ENCODE measurements at regions not wholly inside any gene's neighbourhood (a gene's known extent, or its start where the extent isn't known, plus 50 kb on each side); places are given as distances from the start of the nearest gene placed in this dataset.

DNA sequence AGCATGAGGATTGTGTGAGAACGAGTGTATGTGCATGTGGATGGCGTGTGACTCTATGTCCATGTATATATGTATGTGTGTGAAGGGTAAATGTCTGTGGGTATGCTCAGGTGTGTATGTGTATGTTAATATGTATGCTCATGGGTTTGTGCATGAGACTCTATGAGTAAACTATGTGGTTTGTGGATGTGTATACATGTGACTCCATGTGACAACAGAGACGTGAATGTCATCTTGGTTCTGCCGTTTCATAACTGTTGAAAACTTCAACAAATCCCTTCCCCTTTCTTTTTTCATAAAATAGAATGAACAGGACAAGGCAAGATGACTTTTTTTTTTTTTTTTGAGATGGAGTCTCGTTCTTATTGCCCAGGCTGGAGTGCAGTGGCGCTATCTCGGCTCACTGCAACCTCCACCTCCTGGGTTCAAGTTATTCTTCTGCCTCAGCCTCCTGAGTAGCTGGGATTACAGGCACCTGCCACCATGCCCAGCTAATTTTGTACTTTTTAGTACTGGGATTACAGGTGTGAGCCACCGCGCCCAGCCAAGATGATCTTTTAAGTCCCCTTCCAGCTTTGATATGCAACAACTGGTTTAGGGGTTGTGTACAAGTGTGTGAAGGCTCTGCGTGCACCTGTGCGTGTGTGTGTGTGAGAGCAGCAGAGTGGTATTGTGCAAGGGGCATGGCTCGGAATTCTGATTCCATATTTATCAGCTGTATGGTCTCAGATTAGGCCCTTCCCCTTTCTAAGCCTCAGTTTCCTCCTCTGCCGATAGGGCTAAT lies 106.3 kb downstream of the EBNA1BP2 start:
- DNase-seq (ENCODE audit: low spot score): no peak

DNA sequence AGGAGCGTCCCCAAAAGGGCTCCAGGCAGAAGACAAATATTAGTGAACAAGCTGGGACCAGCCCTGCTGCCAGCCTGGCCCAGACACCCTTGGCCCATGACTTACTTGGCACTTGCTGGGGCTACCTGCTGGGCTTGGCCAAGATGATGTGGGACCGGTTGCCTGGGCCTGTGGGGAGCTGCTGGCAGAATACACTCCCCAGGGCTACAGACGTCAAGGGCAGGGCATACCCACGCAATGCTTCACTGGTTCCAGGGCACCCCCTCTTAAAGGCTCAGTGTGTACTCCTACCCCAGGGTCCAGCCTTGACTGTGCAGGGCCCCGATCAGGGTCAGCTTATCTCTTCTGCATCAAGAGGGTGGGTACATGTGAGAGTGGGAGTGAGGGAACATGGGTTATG lies 106.5 kb upstream of the SLC2A1 start:
- no peak for DNase-seq (ENCODE audit: low spot score)

DNA sequence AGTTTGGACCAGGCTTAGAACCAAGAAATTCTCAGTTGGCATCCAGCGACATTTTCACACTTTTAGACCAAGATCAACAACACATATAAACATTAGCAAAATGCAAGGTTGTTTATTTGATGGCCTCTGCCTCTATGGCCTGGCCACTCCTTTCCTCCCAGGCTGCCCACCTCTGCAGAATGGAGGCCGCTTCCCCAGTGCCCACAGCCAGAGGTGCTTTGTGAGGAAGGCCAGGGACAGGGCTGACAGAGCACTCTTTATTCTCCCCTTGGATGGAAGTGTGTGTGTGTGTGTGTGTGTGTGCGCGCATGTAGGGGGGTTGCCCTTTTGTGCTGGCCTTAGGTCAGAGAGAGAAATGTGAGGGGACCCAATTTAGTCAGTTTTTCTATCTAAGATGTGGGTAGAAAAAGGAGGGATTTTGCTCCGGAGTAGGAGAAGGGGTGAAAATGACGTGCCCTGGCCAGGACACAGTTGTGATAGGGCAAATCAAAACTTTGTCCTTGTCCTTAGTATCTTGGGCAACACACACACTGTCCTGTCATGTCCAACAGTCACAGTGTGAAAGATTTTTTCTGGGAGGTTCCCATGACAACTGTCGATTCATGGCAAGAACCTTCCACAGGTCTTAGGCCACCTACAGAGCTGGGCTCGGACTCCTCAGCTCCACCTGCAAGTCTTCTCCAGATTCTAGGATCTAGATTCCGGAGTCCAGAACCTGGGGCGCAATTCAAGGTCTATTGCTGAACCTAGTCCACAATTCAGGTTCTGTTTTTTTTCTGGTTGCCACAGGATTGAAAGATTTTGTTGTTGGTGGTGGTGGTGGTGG lies 104.9 kb upstream of the SLC2A1 start:
- DNase-seq (ENCODE audit: low spot score): no peak

DNA sequence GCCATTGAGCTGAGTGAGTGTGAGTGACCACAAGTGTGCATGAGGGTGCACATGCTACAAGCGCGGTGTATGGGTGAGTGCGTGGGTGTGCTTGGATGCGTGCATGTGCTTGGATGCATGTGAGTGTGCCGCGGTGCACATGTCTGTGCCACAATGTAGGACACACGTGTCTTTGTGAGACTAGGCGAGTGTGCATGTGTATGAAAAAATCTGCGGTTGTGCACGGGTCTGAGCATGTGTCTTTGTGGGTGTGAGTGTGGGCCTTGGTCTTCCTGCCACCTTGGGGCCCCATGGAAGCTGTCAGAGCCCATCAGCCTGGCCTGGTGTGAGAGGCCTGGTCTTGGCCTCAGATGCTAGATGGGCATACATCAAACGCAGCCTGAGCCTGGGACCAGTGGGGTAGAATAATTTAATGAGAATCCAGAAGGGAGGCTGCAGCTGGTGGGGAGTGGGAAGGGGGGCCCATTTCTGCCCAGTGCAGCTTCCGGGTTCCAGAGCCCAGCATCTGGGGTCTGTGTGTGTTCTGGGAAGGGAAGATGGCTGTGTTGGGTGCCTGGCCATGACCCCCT lies 103.9 kb upstream of the SLC2A1 start:
- no peak for DNase-seq (ENCODE audit: low spot score)

DNA sequence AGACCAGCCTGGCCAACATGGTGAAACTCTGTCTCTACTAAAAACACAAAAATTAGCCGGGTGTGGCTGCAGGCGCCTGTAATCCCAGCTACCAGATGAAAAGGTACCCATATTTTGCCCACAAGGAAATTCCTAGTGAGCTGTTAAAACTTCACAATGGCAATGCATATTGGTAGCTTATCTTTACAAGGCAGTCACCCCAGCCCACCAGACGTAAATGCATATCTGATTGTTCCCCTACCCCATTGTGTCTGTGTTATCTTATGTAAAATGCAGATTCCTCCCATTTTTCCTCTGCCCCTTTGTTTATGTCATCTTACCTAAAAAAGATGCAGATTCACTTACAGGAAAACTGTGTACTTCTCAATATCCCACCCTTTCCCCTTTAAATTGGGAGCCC lies 103.1 kb upstream of the SLC2A1 start:
- no peak for DNase-seq (ENCODE audit: low spot score)

DNA sequence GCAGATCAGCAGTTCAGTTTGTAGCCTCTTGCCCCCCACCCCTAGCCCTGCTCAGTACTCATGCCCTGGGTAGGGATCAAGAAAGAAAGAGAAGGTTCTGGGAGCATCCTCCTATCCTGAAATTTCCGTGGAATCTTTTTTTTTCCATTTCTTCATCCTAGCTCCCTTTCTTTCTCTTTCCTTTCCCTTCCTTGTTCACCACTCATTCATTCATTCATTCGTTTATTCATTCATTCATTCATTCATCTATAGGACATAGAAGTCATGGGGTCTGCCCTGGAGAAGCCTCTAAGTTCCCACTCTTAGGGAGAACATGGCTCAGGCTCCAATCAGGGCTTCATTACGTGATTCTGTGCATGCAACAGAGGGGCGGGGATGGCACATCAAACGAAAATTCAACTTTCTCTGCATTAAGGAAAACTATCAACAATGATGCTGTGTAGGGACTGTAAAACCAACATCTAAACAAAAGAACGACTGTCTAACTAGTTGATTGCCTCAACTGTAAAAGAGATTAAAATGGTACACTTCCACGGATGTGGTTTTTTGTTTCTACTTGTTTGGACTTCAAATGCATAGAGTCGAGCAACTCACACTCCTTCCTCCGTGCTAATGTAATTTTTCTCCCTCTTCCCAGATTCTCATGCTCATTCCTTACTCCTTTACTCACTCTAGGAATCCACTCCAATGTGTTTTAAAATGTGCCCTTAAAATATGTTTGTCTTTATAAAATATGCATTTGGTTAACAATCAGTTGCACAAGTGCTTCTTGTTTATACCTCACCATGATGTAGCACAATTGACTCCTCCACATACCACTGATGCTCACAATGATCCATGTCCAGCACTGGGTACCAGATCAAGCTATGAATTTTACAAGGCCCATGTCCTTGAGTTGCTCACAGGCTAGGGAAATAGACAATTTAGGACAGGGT lies 101.2 kb upstream of the SLC2A1 start:
- no peak for DNase-seq (ENCODE audit: low spot score)

DNA sequence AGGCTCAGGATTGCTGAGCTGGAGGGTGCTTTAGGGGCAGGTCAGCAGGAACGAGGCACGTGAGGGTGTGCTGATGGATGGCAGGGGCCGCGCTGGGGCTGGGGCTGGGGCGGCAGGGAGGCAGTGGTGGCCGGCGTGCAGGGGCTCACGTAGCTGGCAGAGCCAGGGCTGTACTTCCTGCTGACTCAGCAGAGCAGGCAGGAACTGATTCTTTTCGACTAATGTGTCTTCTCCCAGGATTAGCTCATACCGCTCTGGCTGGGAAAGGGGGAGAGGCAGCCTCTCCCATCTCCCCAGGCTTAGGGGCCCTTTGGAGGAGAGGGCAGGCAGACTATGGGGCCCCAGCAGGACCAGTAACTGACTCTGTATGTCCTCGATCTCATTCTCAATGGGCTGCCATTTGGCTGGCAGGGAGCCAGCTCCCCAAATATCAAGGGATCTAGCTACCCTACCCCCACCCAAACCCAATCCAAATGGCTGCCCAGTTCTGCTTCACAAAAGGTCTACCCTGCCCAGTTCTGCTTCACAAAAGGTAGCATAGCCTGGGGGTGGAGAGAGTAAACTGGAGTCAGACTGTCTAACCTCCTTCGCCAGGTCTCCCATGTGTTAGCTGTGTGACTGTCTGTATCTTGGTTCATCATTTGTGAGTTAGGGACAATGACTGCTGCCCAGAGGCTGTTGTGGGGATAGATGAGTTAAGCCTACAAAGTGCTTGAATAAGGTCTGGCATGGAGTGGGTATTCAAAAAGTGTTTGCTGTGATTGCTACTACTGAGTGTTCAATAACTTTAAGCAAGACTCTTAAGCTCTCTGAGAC lies 100.1 kb upstream of the SLC2A1 start:
- DNase-seq (ENCODE audit: low spot score): no peak

DNA sequence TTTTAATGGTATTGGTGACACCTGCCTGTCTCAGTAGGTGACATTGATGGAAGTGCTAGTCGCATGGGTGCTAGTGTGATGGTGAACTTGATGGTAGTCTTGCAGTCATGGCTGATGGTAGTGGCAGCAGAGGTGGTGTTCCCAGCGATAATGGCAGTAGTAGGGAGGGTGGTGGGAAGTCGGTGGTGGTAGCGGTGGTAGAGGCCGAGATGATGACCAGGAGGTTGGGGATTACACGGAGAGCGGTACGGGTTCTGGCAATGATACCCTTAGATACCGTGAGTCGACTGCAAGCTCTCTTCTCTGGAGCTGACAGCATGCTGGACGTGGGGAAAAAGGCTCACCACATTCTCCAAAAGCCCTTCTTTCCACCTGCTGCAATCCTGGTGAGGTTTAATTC lies 99.4 kb upstream of the SLC2A1 start:
- DNase-seq (ENCODE audit: low spot score): no peak

DNA sequence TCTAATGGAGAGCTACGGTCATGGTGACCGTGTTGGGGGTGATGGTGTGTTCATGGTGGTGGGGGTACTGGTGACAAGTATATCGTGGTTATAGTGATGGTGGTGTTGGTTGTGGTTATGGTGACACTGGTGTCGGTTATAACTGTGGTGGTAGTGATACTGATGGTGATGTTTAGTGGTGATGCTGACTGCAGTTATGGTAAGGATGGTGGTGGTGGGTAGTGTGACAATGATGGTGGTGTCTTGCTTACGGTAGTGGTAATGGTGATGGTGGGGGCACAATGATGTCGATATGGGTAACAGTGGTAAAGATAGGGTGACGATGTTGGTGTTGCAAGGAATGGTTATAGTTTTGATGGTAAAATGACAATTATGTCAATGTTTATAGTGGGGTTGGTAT lies 98.9 kb upstream of the SLC2A1 start:
- DNase-seq (ENCODE audit: low spot score): no peak

DNA sequence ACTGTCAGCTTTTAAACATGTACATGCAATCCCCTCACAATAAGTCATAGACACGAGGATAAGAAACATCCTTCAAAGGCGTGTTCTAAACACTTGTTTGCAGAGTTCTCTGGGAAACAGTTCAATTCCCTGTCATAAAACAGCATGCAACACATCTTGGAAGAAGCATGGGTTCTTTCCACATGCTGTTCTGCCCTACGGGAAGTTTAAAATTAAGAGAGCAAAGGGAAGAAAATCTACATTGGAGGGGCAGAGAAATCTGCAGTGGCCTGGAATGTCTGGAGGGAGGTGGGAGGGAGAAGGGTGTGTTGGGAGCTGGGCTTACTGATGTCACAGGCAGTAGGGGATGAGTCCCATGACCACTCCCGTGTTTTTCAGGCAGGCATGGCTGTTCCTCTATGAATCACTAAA lies 98.3 kb upstream of the SLC2A1 start:
- no peak for DNase-seq (ENCODE audit: low spot score)

DNA sequence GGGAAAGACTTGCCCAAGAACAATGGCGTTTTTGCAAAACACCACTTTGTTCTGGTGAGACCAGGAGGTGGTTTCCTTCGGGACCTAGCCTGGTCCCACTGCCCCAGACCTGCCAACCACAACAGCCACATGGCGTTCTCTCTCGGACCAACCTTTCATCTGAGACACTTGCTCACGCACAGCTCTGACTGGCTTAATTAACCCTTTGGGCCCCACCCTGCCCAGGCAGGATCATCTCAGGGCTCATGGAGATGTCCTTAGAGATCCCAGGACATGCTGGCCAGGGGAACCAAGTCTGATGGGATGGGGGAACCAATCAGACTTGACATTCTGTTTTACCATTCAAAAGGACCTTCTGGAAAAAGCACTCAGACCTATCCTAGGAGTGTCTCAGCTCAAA lies 97.8 kb upstream of the SLC2A1 start:
- no peak for DNase-seq (ENCODE audit: low spot score)

DNA sequence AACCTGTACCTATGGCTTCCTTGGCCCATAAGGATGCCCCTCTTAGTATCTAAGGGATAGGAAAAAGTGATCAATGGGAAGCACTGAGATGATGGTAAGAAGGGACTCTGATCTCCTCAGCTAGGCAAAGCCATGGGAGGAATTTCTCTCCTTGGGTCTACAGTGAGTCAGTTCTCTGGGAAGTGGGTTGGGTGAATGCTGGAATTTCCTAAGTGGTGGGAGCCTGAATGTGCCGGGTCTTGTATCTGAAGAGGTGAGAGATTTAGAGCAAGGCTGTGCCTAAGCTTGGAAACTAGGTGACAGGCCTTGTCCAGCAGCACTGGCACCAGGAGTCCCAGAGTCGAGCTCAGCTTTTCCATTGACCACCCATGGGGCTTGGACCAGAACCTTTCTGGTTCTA lies 96.3 kb upstream of the SLC2A1 start:
- DNase-seq (ENCODE audit: low spot score): no peak

DNA sequence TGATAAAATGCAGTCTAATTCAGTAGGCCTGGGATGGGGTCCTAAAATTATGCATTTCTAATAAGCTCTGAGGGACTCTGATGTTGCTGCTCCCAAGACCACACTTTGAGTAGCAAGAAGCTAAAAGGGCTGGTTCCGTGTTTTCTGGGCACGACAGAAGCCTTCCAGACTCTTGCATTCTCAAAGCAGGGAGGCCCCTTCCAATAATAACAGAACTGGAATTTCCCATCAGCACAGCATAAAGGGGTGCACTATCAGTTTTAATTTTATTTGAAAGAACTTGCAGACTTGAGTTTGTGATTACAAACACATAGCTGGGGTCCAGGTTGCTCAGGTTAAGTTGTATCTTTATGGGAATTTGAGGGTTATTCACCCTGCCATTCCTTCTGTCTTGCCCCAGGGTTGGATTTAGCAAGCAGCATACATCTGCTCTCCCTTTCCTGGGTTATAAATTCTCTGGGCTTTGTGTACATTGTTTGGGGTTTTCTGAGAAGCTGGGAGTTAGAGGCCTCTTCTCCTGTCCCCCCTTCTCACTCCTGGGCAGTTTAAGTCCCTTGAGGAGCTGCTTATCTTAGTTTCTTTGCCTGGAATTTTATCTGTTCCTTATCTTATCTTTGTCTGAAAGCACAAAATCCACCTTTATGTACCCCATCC lies 94.2 kb upstream of the SLC2A1 start:
- DNase-seq (ENCODE audit: low spot score): no peak

DNA sequence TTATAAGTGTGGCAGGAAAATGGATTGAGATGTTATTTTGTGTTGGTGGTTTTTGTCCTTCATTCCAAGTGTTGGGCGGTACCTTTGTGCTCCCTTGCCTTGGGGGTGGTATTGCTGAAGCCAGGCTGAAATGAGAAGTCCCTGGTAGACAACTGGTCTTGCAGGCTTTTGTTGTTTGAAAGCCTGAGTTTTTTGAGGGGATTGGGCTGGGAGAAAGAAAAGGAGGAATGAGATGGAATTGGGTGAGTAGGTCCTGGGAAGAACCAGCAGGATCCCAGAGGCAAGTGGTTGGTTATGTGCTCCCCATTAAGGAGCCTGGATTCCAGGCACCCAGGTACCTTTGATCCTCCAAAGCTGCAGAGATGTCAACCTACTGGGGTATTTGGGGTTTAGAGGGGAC lies 93.7 kb upstream of the SLC2A1 start:
- DNase-seq (ENCODE audit: low spot score): no peak

DNA sequence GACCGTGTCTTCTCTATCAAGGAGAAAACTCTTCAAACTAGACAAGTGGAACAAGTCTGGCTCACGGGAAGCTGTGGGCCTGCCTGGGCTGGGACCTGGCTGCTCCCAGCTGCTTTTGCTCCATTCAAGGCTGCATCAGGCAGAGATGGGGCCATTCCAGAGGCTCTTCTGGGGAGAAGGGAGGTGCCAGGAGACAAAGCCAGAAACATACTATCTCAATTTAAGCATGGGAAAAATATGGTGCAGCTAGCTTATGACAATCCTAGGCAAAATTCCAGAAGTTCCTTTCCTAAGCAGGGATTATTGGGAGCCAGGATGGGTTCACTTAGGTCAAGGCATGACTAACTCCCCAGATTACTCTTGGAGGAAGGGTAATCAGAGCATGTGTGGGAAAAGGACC lies 90.8 kb upstream of the SLC2A1 start:
- no peak for DNase-seq (ENCODE audit: low spot score)

DNA sequence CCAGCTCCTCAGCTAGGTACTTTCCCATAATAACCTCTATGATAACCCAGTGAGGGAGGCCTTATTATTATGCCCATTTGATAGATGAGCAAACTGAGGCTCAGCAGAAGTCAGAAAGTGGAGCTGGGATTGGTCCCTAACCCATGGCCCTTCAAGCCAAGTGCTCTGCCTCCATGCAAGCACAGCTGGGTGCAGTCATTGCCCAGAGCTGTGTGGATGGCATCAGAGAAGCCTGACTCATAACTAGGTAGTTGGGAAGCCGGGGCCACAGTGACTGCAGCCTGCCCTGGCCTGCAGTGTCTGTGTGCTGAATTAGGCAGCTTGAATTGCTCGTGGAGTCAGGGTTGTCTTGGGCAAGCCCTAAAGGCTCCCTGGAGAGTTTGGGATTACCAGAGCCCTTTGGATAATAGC lies 89.9 kb upstream of the SLC2A1 start:
- DNase-seq (ENCODE audit: low spot score): no peak

DNA sequence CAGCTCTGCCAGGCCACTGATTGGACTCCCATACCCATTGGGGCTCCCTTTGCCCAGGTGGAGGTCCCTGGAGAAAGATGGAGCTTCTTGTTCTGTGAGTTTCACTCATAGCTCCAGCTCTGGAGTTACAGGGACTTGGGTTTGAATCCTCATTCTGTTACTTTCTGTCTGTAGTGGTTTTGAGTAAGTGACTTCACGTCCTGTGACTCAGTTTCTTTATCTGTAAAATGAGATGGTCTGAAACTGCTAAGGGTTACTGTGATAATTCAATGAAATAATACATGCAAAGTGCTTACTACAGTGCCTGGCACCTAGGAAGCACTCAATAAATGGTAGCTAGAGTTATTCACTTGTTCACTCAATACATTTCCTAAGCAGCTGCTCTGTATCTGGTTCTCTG lies 88.5 kb upstream of the SLC2A1 start:
- DNase-seq (ENCODE audit: low spot score): no peak

DNA sequence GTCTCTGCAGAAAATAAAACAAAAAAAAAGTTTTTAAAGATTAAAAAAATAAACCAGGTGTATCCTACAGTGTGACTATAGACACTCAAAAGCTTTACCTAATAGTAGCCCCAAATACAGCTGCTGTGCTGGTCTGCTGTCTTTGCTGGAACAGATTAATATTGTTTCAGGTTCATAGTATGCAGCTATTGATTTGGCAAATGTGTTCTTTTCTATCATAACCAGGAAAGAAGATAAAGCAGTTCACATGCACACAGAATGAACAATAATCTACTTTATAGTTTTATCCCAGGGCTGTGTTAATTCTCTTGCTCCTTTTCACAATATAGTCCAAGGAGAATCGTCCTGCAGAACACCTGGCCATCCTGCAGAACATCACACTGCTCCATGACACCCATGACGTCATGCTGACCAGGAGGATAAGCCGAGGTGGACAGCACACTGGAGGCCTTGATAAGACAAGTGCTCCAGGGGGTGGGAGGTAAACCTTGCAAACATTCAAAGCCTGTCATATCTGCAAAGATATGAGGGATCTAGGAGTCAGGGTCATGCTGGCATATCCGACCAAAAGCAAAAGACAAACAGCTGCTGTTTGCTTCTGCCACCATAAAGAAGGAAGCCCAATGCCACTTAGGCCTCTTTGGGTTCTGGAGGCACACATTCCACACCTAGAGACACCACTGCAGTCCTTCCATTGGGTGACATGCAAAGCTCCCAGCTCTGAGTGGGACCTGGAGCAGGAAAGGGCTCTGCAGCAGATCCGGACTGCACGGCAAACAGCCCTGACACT lies 86.1 kb upstream of the SLC2A1 start:
- DNase-seq (ENCODE audit: low spot score): no peak

DNA sequence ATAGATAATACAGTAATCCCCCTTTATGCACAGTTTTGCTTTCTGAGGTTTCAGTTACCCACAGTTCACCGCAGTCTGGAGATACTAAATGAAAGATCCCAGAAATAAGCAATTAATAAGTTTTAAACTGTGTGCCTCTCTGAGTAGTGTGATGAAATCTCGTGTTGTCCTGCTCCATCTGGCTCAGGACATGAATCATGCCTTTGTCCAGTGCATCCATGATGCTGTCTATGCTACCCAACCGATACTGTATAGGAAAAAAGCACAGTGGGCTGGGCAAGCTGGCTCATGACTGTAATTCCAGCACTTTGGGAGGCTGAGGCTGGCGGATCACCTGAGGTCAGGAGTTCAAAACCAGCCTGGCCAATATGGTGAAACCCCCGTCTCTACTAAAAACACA lies 85.0 kb upstream of the SLC2A1 start:
- no peak for DNase-seq (ENCODE audit: low spot score)

All from globus pallidus (tissue), 1 donor.